NT2/D1 (cell line): ENCODE measurements at regions not wholly inside any gene's neighbourhood (a gene's known extent, or its start where the extent isn't known, plus 50 kb on each side); places are given as distances from the start of the nearest gene placed in this dataset.

Experiments
- SUZ12 ChIP-seq: IDR thresholded peaks from 2 replicates; pipeline ENCODE4 v1.6.1; 2011; ENCODE audit not compliant: insufficient read length, insufficient read depth; ENCODE audit errors: extremely low read depth
- YY1 ChIP-seq: IDR thresholded peaks from 2 replicates; pipeline ENCODE4 v1.6.1; 2011; ENCODE audit not compliant: insufficient read length, insufficient read depth
- ZNF274 ChIP-seq: IDR thresholded peaks from 2 replicates; pipeline ENCODE4 v1.6.1; 2011; ENCODE audit warnings: mild to moderate bottlenecking, low read depth, low read length

DNA sequence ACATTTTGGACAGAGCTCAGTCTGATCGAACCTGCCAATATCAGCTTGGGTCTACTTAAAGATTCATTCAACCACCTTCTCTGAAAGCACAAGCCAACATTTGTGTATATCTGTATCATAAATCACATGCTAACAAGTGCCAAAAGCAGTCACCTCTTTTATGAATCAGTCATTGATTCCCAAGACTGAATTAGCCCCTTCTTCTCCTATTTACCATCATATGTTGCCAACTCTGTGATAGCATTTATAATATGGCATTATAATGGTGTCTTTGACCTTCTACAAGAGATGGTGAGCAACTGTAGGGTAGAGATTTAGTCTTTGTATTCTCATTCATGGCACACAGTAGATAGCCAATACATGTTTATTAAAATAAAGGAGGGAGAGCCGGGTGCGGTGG is 61.4 kb downstream of the DDX53 start:
- TF ChIP-seq ZNF274 (no peak), YY1 (no peak), SUZ12 (no peak)
